Natural killer cell (primary cell): ENCODE measurements at regions not wholly inside any gene's neighbourhood (a gene's known extent, or its start where the extent isn't known, plus 50 kb on each side); places are given as distances from the start of the nearest gene placed in this dataset.

Experiments
- ATAC-seq, 3 donors: fragments of 150-1000 bp in 2 of 3; fragments of 200-7000 bp in 1 of 3; cut with Tn5 transposase; 1 replicate in 1 of 3; 2 replicates in 2 of 3; pipeline ENCODE4 v1.10.0; 2021; ENCODE audit warnings: mild to moderate bottlenecking in 2 of 3, moderate library complexity in 2 of 3
- DNase-seq, 2 donors: peaks; one replicate each; pipeline versions ENCODE4 v3.0.0 to v3.0.0-alpha.2; 2013 to 2021; ENCODE audit warnings: mixed read lengths in 1 of 2
- H3K27ac ChIP-seq: one replicate; pipeline ENCODE4 v1.5.1; 2013; ENCODE audit warnings: mild to moderate bottlenecking, low read length
- H3K27me3 ChIP-seq: one replicate; pipeline ENCODE4 v1.6.1; 2013; ENCODE audit warnings: low read length; ENCODE audit not compliant: control insufficient read depth, insufficient read depth
- H3K36me3 ChIP-seq: one replicate; pipeline ENCODE4 v1.6.1; 2013; ENCODE audit warnings: low read length; ENCODE audit not compliant: control insufficient read depth, insufficient read depth
- H3K4me1 ChIP-seq: one replicate; pipeline ENCODE4 v1.6.1; 2013; ENCODE audit warnings: low read length; ENCODE audit not compliant: control insufficient read depth, insufficient read depth
- H3K4me3 ChIP-seq: one replicate; pipeline ENCODE4 v1.5.1; 2013; ENCODE audit warnings: low read length
- H3K9me3 ChIP-seq: one replicate; pipeline ENCODE4 v1.6.1; 2013; ENCODE audit warnings: low read length; ENCODE audit not compliant: control insufficient read depth, insufficient read depth
- H3K27ac Mint-ChIP-seq, 2 donors: one replicate each; pipeline ENCODE4 v1.8.0; 2022; ENCODE audit warnings: mild to moderate bottlenecking in 2 of 2, mixed read lengths in 2 of 2, moderate library complexity in 1 of 2
- H3K27me3 Mint-ChIP-seq, 2 donors: one replicate each; pipeline ENCODE4 v1.8.0; 2022; ENCODE audit warnings: low read depth in 2 of 2, mixed read lengths in 2 of 2
- H3K36me3 Mint-ChIP-seq: one replicate; pipeline ENCODE4 v1.8.0; 2022; ENCODE audit warnings: mixed read lengths
- H3K4me1 Mint-ChIP-seq, 2 donors: one replicate each; pipeline ENCODE4 v1.8.0; 2022; ENCODE audit warnings: mixed read lengths in 2 of 2
- H3K4me3 Mint-ChIP-seq: one replicate; pipeline ENCODE4 v1.8.0; 2022; ENCODE audit warnings: mild to moderate bottlenecking, moderate library complexity, mixed read lengths
- H3K9me3 Mint-ChIP-seq, 2 donors: one replicate each; pipeline ENCODE4 v1.8.0; 2022; ENCODE audit warnings: mixed read lengths in 2 of 2
- CTCF ChIP-seq: fragments of 200-600 bp; IDR thresholded peaks from one replicate; pipeline ENCODE4 v1.8.0; 2022; ENCODE audit warnings: antibody characterized with exemption
- WGBS: methylation state at CpG from one replicate; pipeline ENCODE4 v1.1.7; 2013; ENCODE audit warnings: missing lambda C conversion rate; ENCODE audit not compliant: insufficient coverage; 5-methylcytosine and 5-hydroxymethylcytosine counted together
- intact Hi-C: fragments of 100-400 bp; cut with micrococcal nuclease; formaldehyde crosslinking; loops from one replicate; pipeline ENCODE4 v1.14.2; 2022

- Mint-ChIP-seq H3K27me3 (peaks cover 31 to 45% of the 10 kb centered on the region in 2 donors), H3K4me3 (no peak overlapping the region), H3K27ac (no peak overlapping the region), H3K36me3 (no peaks in the 10 kb centered on the region), H3K9me3 (no peaks in the 10 kb centered on the region), H3K4me1 (no peaks in the 10 kb centered on the region)
- no peaks in the 10 kb centered on the region for H3K9me3 ChIP-seq
- H3K27me3 ChIP-seq, result no peaks in the 10 kb centered on the region
- H3K36me3 ChIP-seq, result no peaks in the 10 kb centered on the region
- H3K4me3 ChIP-seq, result no peak overlapping the region
- WGBS, result 60% methylated on average over 4 of the region's 5 CpGs
- no peak for ATAC-seq
- DNase-seq, result no peak
- H3K27ac ChIP-seq, result no peak overlapping the region
- no peaks in the 10 kb centered on the region for H3K4me1 ChIP-seq
- intact Hi-C loops, result no loop called here
- no peak for TF ChIP-seq CTCF
These were observed 368.0 kb upstream of the CDH5 start for GRCh38 chr16:65998443-65998842.

- H3K4me1 ChIP-seq, result no peaks in the 10 kb centered on the region
- DNase-seq (no peak), ATAC-seq (no peak)
- WGBS, result 95% methylated on average over 2 of the region's 2 CpGs
- no peak overlapping the region for H3K4me3 ChIP-seq
- no peaks in the 10 kb centered on the region for H3K9me3 ChIP-seq
- H3K27ac ChIP-seq, result no peak overlapping the region
- peaks cover 26 to 47% of the 10 kb centered on the region in 2 donors for H3K27me3 Mint-ChIP-seq
- no peak for TF ChIP-seq CTCF
- H3K36me3 ChIP-seq, result no peaks in the 10 kb centered on the region
- H3K9me3 Mint-ChIP-seq, result no peaks in the 10 kb centered on the region
- no peaks in the 10 kb centered on the region for H3K36me3 Mint-ChIP-seq
- H3K4me3 Mint-ChIP-seq, result no peak overlapping the region
- no peak overlapping the region for H3K27ac Mint-ChIP-seq
- no peaks in the 10 kb centered on the region for H3K4me1 Mint-ChIP-seq
- intact Hi-C loops, result no loop called here
- no peaks in the 10 kb centered on the region for H3K27me3 ChIP-seq
These were observed 372.2 kb upstream of the CDH5 start for GRCh38 chr16:65994291-65994690.

- Histone ChIP-seq H3K27ac (no peak overlapping the region), H3K4me3 (no peak overlapping the region), H3K27me3 (no peaks in the 10 kb centered on the region), H3K36me3 (no peaks in the 10 kb centered on the region), H3K9me3 (no peaks in the 10 kb centered on the region), H3K4me1 (no peaks in the 10 kb centered on the region)
- Mint-ChIP-seq H3K27ac (no peak overlapping the region), H3K4me3 (no peak overlapping the region), H3K27me3 (peaks cover 33 to 43% of the 10 kb centered on the region in 2 donors), H3K4me1 (no peaks in the 10 kb centered on the region), H3K9me3 (no peaks in the 10 kb centered on the region), H3K36me3 (no peaks in the 10 kb centered on the region)
- DNase-seq, result no peak
- 70% methylated on average over 1 of the region's 1 CpG for WGBS
- intact Hi-C loops, result no loop called here
- no peak for TF ChIP-seq CTCF
- ATAC-seq, result no peak
These were observed 375.3 kb upstream of the CDH5 start for GRCh38 chr16:65991149-65991701.

- intact Hi-C loops, result no loop called here
- Mint-ChIP-seq H3K27ac (no peak overlapping the region), H3K4me1 (no peaks in the 10 kb centered on the region), H3K36me3 (no peaks in the 10 kb centered on the region), H3K9me3 (no peaks in the 10 kb centered on the region), H3K4me3 (no peak overlapping the region), H3K27me3 (peaks cover 27 to 38% of the 10 kb centered on the region in 2 donors)
- H3K9me3 ChIP-seq, result no peaks in the 10 kb centered on the region
- no peak for ATAC-seq
- no peak overlapping the region for H3K4me3 ChIP-seq
- H3K27me3 ChIP-seq, result no peaks in the 10 kb centered on the region
- no peak for DNase-seq
- no peaks in the 10 kb centered on the region for H3K4me1 ChIP-seq
- no peaks in the 10 kb centered on the region for H3K36me3 ChIP-seq
- WGBS, result 85% methylated on average over 4 of the region's 5 CpGs
- TF ChIP-seq CTCF, result no peak
- no peak overlapping the region for H3K27ac ChIP-seq
These were observed 376.5 kb upstream of the CDH5 start for GRCh38 chr16:65989861-65990604.
